Endothelial cell of umbilical vein (primary cell): ENCODE measurements at regions not wholly inside any gene's neighbourhood (a gene's known extent, or its start where the extent isn't known, plus 50 kb on each side); places are given as distances from the start of the nearest gene placed in this dataset.

Source experiments
- BruUV-seq: library from RNA; stranded (reverse); fragments of 400-500 nt; replicated peaks from 2 replicates; lab custom pipeline; 2021; lab: Mats Ljungman, UMichigan
- CTCF ChIA-PET: fragments of 300-600, 350-600 bp; sonication (Branson Sonifier 250); formaldehyde crosslinking; loops from one replicate; lab custom pipeline; 2021; ENCODE audit warnings: antibody characterized with exemption, inconsistent platforms; lab: Charles Lee
- POLR2A ChIA-PET: fragments of 300-600, 350-600 bp; sonication (Branson Sonifier 250); formaldehyde crosslinking; loops from one replicate; lab custom pipeline; 2021; ENCODE audit warnings: antibody characterized with exemption, inconsistent platforms; lab: Charles Lee
- DNase-seq: peaks from one replicate; pipeline ENCODE4 v3.0.0-alpha.2; 2011; ENCODE audit warnings: low read depth, low spot score
- FAIRE-seq: peaks from 2 replicates; lab custom pipeline; 2011; peaks lifted over from hg19 to GRCh38; lab: Jason Lieb, UNC
- H2AFZ ChIP-seq: 2 replicates; pipeline ENCODE4 v1.6.0; 2012; ENCODE audit warnings: low read depth, low read length, control low read depth, inconsistent platforms
- H3K27ac ChIP-seq: 2 replicates; pipeline ENCODE4 v1.5.1; 2011; ENCODE audit warnings: low read depth, mild to moderate bottlenecking, control low read depth, low read length, moderate library complexity; ENCODE audit not compliant: insufficient read depth
- H3K27me3 ChIP-seq, 2 experiments: 2 replicates each; pipeline versions ENCODE4 v1.6.0 to v1.6.1; 2011; ENCODE audit warnings: low read length in 2 of 2, mixed read lengths in 1 of 2; ENCODE audit not compliant: control insufficient read depth in 2 of 2, insufficient read depth in 2 of 2
- H3K36me3 ChIP-seq, 2 experiments: 2 replicates in 1 of 2; 3 replicates in 1 of 2; pipeline ENCODE4 v1.5.1; 2011; ENCODE audit warnings: low read length in 2 of 2, mild to moderate bottlenecking in 1 of 2, moderate library complexity in 1 of 2; ENCODE audit not compliant: control insufficient read depth in 2 of 2, insufficient read depth in 2 of 2; ENCODE audit errors: extremely low read depth in 1 of 2
- H3K4me1 ChIP-seq: 3 replicates; pipeline ENCODE4 v1.5.1; 2011; ENCODE audit warnings: mild to moderate bottlenecking, low read length; ENCODE audit not compliant: control insufficient read depth, insufficient read depth; ENCODE audit errors: extremely low read depth
- H3K4me2 ChIP-seq: 2 replicates; pipeline ENCODE4 v1.6.1; 2011; ENCODE audit warnings: low read length, control low read depth, mixed read lengths; ENCODE audit not compliant: insufficient read depth
- H3K4me3 ChIP-seq, 3 experiments: fragments of 200-600 bp in 1 of 3; sonication (generic), shearing (Covaris generic) in 1 of 3; replicated peaks in 1 of 3; 2 replicates each; pipeline ENCODE4 v1.5.1; 2011 to 2016; ENCODE audit warnings: control low read depth in 3 of 3, low read length in 3 of 3, mild to moderate bottlenecking in 2 of 3, inconsistent platforms in 1 of 3, low read depth in 1 of 3, moderate library complexity in 1 of 3; ENCODE audit not compliant: insufficient read depth in 1 of 3
- H3K79me2 ChIP-seq: 2 replicates; pipeline ENCODE4 v1.6.0; 2012; ENCODE audit warnings: low read length, inconsistent platforms; ENCODE audit not compliant: control insufficient read depth, insufficient read depth
- H3K9ac ChIP-seq: replicated peaks from 2 replicates; pipeline ENCODE3; 2011; ENCODE audit warnings: low read length, control low read depth; ENCODE audit not compliant: insufficient read depth; ENCODE audit errors: extremely low read depth
- H3K9me1 ChIP-seq: replicated peaks from 3 replicates; pipeline ENCODE4 v1.6.0; 2011; ENCODE audit warnings: mild to moderate bottlenecking, low read length; ENCODE audit not compliant: control insufficient read depth, insufficient read depth; ENCODE audit errors: extremely low read depth
- H3K9me3 ChIP-seq: replicated peaks from 2 replicates; pipeline ENCODE4 v1.5.1; 2012; ENCODE audit warnings: low read length, inconsistent platforms; ENCODE audit not compliant: control insufficient read depth, insufficient read depth
- H4K20me1 ChIP-seq: replicated peaks from 2 replicates; pipeline ENCODE3; 2011; ENCODE audit warnings: mild to moderate bottlenecking, low read length; ENCODE audit not compliant: control insufficient read depth, insufficient read depth; ENCODE audit errors: extremely low read depth
- EZH2 ChIP-seq: IDR thresholded peaks from 2 replicates; pipeline ENCODE4 v1.6.1; 2012; ENCODE audit warnings: borderline replicate concordance, low read depth, mild to moderate bottlenecking, moderate library complexity, low read length, inconsistent platforms; ENCODE audit not compliant: severe bottlenecking
- FOS ChIP-seq: IDR thresholded peaks from 2 replicates; pipeline ENCODE4 v1.6.1; 2011; ENCODE audit warnings: mild to moderate bottlenecking, low read length, moderate library complexity, borderline replicate concordance; ENCODE audit not compliant: insufficient read depth
- GATA2 ChIP-seq: IDR thresholded peaks from 2 replicates; pipeline ENCODE4 v1.7.0; 2011; ENCODE audit warnings: low read depth, mild to moderate bottlenecking, moderate library complexity, mixed read lengths, low read length; ENCODE audit not compliant: insufficient read length, insufficient read depth
- JUN ChIP-seq: IDR thresholded peaks from 2 replicates; pipeline ENCODE4 v1.6.1; 2011; ENCODE audit warnings: borderline replicate concordance, low read depth; ENCODE audit not compliant: insufficient read length, insufficient read depth
- MYC ChIP-seq: IDR thresholded peaks from one replicate; pipeline ENCODE4 v1.6.1; 2011; ENCODE audit warnings: mild to moderate bottlenecking, low read depth, low read length
- POLR2A ChIP-seq: IDR thresholded peaks from 2 replicates; pipeline ENCODE4 v1.6.1; 2012; ENCODE audit warnings: low read depth, mild to moderate bottlenecking, control low read depth, low read length
- POLR2AphosphoS5 ChIP-seq: IDR thresholded peaks from 2 replicates; pipeline ENCODE4 v1.6.1; 2012; ENCODE audit warnings: low read depth, mild to moderate bottlenecking, control low read depth, low read length, moderate library complexity; ENCODE audit not compliant: insufficient read depth
- dilution Hi-C: fragments of 300-500 bp; cut with MboI; formaldehyde crosslinking; loops from one replicate; pipeline ENCODE4 v1.15.0; 2019; ENCODE audit warnings: low sequenced_read_pairs; ENCODE audit not compliant: extremely low pct_ligation_motif_present
- intact Hi-C: fragments of 100-400 bp; cut with micrococcal nuclease; formaldehyde crosslinking; loops from one replicate; pipeline ENCODE4 v1.10.0; 2022
- TF ChIP-seq, protein P1 (sequence below): IDR thresholded peaks from 2 replicates; pipeline ENCODE4 v1.6.1; 2011; ENCODE audit not compliant: insufficient read depth, insufficient read length
- TF ChIP-seq, protein P2 (sequence below), 2 donors: IDR thresholded peaks; 1 replicate in 1 of 2; 2 replicates in 1 of 2; pipeline ENCODE4 v1.5.1; 2011; ENCODE audit warnings: low read length in 2 of 2, mild to moderate bottlenecking in 2 of 2, moderate library complexity in 2 of 2, control low read depth in 1 of 2, inconsistent platforms in 1 of 2, low read depth in 1 of 2; ENCODE audit not compliant: insufficient read depth in 1 of 2; ENCODE audit errors: extremely low read depth in 1 of 2

DNA sequence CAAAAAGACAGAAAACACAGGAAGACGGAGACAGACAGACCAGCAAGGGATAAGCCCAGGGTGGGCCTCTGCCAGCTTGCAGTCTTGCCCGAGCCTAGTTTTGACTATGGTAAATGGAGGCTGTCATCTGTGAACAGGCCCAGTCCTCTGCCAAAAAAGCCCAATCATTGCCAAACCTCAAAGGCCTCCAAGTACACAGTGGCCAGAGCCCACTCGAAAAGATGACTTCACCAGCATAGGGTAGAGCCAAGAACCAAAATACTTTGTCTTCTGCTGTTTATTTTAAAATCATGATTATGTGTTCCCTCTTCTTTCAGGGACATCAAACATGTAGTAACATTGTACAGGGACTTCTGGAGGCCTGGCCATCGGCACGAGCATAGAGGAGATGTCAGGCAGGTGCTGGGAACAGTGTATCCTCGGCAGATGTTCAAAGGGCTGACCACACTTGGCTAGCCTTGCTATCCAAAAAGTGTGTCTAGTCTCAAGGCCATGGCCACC lies 66.0 kb downstream of the TTC32 start:
- H3K9ac ChIP-seq = no peak overlapping the region
- CTCF ChIA-PET = no interaction called here
- intact Hi-C loops = no loop called here
- FAIRE-seq = no peak
- DNase-seq = no peak
- no peaks in the 10 kb centered on the region for H3K79me2 ChIP-seq
- TF ChIP-seq MYC (no peak), FOS (no peak)
- TF ChIP-seq, protein P1, sequence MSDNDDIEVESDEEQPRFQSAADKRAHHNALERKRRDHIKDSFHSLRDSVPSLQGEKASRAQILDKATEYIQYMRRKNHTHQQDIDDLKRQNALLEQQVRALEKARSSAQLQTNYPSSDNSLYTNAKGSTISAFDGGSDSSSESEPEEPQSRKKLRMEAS = no peak
- H3K36me3 ChIP-seq = no peaks in the 10 kb centered on the region
- H3K4me2 ChIP-seq = no peak overlapping the region
- no peaks in the 10 kb centered on the region for H3K9me3 ChIP-seq
- no peaks in the 10 kb centered on the region for H4K20me1 ChIP-seq
- no TSS peak for BruUV-seq
- H3K27me3 ChIP-seq = peaks cover 0 to 5% of the 10 kb centered on the region in 2 experiments
- no peaks in the 10 kb centered on the region for H3K4me1 ChIP-seq
- no peak overlapping the region for H3K27ac ChIP-seq
- H2AFZ ChIP-seq = no peak overlapping the region
- dilution Hi-C loops = no loop called here
- no peaks in the 10 kb centered on the region for H3K9me1 ChIP-seq
- H3K4me3 ChIP-seq = no peak overlapping the region
- POLR2A ChIA-PET = no interaction called here

DNA sequence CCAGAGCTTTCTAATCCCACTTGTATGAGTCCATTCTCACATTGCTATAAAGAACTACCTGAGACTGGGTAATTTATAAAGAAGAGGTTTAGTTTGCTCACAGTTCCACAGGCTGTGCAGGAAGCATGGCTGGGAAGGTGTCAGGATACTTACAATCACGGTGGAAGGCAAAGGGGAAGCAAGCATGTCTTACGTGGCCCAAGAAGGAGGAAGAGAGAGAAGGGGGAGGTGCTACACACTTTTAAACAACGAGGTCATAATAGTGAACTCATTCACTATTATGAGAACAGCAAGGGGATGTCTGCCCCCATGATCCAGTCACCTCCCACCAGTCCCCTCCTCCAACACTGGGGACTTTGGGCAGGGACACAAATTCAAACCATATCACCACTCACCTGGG lies 67.8 kb downstream of the TTC32 start:
- H3K79me2 ChIP-seq = no peaks in the 10 kb centered on the region
- POLR2A ChIA-PET = no interaction called here

More for the DNA sequence above, 67.8 kb downstream of the TTC32 start:
- H3K4me1 ChIP-seq = no peaks in the 10 kb centered on the region
- no peak for DNase-seq
- no TSS peak for BruUV-seq
- H3K4me2 ChIP-seq = no peak overlapping the region
- CTCF ChIA-PET = no interaction called here
- H4K20me1 ChIP-seq = no peaks in the 10 kb centered on the region
- dilution Hi-C loops = no loop called here
- no peaks in the 10 kb centered on the region for H3K9me1 ChIP-seq
- TF ChIP-seq FOS (no peak), POLR2A (no peak), JUN (no peak), EZH2 (no peak), POLR2AphosphoS5 (no peak), MYC (no peak), GATA2 (no peak)
- TF ChIP-seq, protein P2, sequence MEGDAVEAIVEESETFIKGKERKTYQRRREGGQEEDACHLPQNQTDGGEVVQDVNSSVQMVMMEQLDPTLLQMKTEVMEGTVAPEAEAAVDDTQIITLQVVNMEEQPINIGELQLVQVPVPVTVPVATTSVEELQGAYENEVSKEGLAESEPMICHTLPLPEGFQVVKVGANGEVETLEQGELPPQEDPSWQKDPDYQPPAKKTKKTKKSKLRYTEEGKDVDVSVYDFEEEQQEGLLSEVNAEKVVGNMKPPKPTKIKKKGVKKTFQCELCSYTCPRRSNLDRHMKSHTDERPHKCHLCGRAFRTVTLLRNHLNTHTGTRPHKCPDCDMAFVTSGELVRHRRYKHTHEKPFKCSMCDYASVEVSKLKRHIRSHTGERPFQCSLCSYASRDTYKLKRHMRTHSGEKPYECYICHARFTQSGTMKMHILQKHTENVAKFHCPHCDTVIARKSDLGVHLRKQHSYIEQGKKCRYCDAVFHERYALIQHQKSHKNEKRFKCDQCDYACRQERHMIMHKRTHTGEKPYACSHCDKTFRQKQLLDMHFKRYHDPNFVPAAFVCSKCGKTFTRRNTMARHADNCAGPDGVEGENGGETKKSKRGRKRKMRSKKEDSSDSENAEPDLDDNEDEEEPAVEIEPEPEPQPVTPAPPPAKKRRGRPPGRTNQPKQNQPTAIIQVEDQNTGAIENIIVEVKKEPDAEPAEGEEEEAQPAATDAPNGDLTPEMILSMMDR (IDR thresholded peaks at IDR 0.05; ENCODE audit: extremely low read depth in 1 of 2, insufficient read depth in 1 of 2, low read depth in 1 of 2, low read length in 2 of 2) = no peak
- TF ChIP-seq, protein P1 = no peak
- intact Hi-C loops = no loop called here
- no peak overlapping the region for H3K27ac ChIP-seq
- no peak overlapping the region for H3K9ac ChIP-seq
- no peak overlapping the region for H3K4me3 ChIP-seq
- H3K9me3 ChIP-seq = no peaks in the 10 kb centered on the region
- H3K36me3 ChIP-seq = no peaks in the 10 kb centered on the region
- H3K27me3 ChIP-seq = peaks cover 0 to 6% of the 10 kb centered on the region in 2 experiments
- H2AFZ ChIP-seq = no peak overlapping the region
- no peak for FAIRE-seq
